DMS53 (cell line): ENCODE measurements at regions not wholly inside any gene's neighbourhood (a gene's known extent, or its start where the extent isn't known, plus 50 kb on each side); places are given as distances from the start of the nearest gene placed in this dataset.
"Not testable (repeated sequence)": the region's sequence is repeated elsewhere in the genome, so short reads cannot be mapped to it uniquely, and the experiment has no call there.

ENCODE experiments used
- DNase-seq: peaks from one replicate; lab custom pipeline; 2025; lab: John Stamatoyannopoulos, UW

- DNase-seq: no peak
Measured at GRCh38 chr1:201726700-201727099, 102.3 kb upstream of the IPO9 start.

DNA sequence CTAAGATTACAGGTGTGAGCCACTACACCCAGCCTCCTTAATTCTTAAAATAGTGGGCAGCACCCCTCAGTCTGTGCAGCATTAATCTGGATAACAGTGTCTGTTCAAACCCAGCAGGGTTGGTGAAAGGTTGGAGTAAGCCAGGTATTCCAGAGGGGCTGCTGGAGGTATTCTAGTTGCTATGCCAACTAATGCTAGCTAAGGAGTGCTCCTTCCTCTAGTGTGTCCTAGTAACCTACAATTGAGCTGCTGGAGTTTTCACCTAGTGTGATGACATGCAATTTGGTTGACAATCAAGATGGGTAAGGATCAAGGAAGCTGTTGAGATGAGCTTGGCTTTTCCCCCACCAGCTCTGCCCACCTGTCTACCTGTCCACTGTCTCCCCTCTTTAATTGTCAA, 100.2 kb upstream of the IPO9 start:
- peak; percentile 39 for DNase-seq

DNA sequence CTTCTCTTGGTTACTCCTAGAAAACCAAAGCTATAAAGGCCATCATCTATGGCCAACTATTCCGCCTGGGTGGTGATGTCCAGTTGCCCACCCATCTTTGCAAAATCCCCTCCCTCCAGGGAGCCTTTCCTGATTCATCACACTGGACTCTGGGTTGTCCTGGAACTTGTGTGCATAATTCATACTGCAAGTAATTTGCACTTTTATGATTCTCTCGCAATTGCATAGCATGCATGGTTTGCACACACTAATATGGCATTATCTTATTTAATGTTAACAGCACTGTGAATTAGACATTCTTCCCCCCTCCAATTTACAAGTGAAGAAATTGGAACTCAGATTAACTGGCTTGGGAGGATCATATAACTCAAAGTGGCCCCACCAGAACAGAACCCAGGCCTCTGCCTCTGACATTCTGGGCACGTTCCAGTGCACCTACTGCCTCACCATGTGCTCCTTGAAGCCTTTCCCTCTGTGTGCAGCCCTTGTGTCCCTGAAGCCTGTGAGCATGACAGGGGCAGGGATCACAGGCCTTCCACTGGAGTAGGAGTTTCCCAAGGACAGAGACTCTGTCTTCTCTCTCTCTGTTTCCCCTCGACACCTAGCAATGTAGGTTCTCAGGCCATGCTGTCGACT, 98.9 kb upstream of the IPO9 start:
- DNase-seq: no peak

- DNase-seq: no peak
Measured at GRCh38 chr1:201730611-201731010, 98.3 kb upstream of the IPO9 start.

DNA sequence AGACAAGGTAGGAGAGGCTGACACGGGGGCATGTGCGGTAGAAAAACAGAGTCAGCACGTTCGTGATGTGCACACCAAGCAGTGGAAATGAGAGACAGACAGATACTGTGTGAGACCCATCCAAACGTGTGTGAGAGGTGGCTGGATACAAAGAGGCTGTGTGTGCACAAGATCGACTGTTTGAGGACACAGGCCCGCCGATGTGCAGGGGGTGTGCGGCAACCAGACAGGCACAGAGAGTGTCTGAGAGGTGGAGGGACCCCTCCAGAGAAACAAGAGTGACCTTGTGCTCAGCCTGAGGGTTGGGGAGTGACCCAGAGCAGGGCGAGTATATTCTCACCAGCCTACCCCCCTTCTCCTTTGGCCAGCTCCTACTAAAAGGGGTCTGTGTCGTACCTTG, 97.8 kb upstream of the IPO9 start:
- DNase-seq: no peak

- DNase-seq: no peak
Measured at GRCh38 chr1:201731592-201731991, 97.4 kb upstream of the IPO9 start.

GRCh38 chr1:201732351-201732750, 96.6 kb upstream of the IPO9 start:
- no peak for DNase-seq

DNA sequence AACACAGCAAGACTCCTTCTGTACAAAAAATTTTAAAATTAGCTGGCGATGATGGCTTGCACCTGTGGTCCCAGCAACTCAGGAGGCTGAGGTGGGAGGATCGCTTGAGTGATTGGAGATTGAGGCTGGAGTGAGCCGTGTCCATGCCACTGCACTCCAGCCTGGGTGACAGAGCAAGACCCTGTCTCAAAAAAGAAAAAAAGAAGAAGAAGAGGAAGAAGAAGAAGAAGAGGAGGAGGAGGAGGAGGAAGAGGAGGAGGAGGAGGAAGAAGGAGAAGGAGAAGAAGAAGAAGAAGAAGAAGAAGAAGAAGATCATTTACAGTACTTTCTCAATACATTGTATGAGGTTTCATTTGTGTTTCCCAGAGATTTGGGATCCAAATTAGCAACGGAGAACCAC, 94.7 kb upstream of the IPO9 start:
- not testable (repeated sequence) for DNase-seq

DNA sequence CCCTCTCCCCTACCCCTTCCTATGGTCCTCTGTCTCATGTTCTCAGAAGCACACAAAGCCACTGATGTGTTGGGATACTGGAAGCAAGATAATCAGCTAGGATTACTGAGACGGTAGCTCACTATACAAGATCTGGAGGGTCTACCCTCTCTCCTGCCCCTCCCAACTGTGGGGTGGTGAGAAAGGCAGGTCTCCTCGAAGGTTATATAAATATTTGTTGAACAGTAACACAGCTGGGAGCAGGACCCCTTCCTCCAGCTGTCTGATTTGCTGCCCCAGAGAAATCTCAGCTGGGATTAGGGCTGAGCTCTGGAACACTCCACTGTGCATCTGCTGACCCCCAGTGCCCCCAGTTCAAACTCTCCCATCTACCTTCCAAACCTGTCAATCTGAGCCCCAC, 94.2 kb upstream of the IPO9 start:
- no peak for DNase-seq

DNA sequence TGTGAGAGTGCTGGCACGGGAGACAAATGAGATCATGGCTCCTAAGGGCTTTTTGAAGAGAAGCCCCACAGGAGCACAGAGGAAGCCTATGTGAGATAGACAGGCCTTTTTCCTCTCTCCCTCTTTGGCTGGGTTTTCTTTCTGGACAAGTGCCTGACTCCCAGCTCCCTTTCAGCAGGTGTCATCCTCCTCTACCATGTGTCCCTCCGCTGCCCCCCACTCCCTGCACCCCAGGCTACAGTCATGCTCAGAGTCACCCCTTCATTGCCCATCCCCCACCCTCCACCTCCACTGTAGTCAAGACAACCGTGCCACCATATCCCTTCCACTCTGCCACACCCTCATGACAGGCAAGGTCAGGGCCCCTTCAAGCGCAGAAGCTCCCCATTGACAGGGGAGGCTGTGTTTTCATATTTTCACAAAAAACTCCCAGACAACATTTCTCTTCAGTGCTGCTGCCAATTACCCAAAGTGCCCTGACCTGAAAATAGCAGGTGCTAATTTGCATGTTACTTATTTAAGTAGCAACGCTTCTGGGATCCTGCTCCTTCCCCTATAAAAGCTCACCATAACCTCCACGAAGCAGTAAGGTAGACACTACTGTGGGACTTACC, 92.1 kb upstream of the IPO9 start:
- DNase-seq: no peak

GRCh38 chr1:201737352-201738060, 91.5 kb upstream of the IPO9 start:
- DNase-seq: no peak

DNA sequence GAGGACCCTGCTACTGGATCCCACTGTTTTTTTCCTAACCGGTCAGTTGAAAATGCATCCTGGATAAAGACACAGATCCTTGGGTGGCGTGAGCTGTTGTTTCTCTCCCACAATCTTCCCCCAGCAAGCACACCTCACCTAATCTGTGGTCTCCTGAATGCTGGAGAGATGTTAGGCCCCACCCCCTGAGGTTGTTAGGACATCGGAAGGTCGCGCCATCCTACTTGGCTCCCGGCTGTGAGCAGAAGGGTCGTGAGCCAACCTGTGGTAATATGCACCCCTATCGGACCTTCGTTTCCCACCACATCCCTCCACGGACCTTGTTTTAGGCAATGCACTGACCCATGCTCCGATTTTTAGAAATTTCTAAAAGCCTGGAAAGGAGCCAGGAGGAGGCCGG, 89.9 kb upstream of the IPO9 start:
- DNase-seq: no peak

DNA sequence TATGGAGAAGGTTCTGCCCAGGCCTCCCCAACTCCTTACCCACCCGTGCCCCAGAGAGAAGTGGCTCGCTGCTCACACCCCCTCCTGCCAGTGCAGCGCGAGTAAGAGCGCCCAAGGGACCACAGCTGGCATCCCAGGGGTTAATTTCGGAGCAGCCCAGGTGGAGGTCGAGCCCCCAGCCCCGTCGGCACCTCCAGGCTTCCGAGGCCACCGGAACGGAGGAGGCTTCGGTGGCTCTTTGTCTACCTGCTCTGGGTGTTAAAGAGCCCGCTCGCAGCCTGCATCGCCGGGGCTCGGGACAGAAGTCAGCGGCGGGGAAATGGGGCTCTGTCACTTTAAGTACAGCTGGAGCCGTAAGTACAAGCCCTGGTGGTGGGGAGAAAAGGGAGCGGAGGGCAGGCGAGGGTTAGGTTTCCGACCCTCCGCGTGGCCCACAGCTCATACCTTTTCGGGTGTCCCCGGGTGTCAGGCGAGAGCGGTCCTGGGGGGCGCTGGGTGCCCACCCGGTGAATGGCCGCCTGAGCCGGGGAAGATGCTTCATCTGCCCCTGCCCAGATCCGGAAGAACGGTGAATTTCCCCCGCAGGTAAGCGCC, 89.4 kb upstream of the IPO9 start:
- DNase-seq: peak; percentile 18

GRCh38 chr1:201740086-201740541, 88.8 kb upstream of the IPO9 start:
- DNase-seq: no peak

DNA sequence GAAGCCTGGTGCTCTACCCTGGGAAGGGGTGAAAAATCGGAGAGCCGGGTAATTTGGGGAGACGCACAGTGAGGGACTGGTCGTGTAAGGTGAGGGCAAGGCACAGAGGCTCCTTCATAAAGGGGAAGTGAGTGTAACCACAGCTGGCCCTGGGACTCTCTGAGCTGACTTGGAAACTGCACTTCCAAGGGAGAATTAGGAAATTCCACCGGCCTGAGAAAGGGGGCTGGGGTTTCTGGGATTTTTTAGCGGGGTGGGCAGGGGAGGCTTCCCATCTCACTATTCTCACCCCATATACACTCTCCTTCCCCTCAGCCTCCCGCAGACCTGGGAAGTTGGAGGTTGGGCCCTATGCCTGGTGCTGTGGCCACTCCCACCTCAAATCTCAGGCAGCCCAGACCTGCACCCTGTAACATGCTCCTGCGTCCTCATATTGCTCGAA, 88.3 kb upstream of the IPO9 start:
- DNase-seq: no peak

GRCh38 chr1:201741763-201742342, 87.1 kb upstream of the IPO9 start:
- no peak for DNase-seq

GRCh38 chr1:201742476-201742875, 86.5 kb upstream of the IPO9 start:
- no peak for DNase-seq

- no peak for DNase-seq
Measured at GRCh38 chr1:201742955-201743805, 85.8 kb upstream of the IPO9 start.

GRCh38 chr1:201745023-201745422, 83.9 kb upstream of the IPO9 start:
- no peak for DNase-seq

GRCh38 chr1:201746156-201746555, 82.8 kb upstream of the IPO9 start:
- DNase-seq: no peak

DNA sequence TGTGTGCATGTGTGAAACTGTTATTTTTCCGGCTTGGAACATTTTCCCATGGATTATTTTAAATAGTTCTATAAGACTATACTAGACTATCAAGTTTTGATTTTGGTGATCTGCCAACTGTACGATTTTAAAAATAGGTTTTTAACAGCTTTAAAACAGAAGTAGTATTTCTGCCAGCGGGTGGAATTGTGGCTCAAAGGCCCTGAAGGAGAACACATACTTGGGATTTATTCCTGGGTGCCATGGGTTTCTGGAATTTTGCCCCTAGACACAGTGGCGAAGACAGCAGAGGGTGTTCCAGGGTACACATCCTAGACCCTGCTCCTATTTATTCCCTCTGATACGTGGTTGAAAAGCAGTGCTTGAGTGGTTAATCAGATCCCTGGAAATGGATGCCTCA, 81.7 kb upstream of the IPO9 start:
- DNase-seq: no peak

- no peak for DNase-seq
Measured at GRCh38 chr1:201748335-201748734, 80.6 kb upstream of the IPO9 start.
